ENCODE measurements at regions not wholly inside any gene's neighbourhood (a gene's known extent, or its start where the extent isn't known, plus 50 kb on each side); places are given as distances from the start of the nearest gene placed in this dataset.

DNA sequence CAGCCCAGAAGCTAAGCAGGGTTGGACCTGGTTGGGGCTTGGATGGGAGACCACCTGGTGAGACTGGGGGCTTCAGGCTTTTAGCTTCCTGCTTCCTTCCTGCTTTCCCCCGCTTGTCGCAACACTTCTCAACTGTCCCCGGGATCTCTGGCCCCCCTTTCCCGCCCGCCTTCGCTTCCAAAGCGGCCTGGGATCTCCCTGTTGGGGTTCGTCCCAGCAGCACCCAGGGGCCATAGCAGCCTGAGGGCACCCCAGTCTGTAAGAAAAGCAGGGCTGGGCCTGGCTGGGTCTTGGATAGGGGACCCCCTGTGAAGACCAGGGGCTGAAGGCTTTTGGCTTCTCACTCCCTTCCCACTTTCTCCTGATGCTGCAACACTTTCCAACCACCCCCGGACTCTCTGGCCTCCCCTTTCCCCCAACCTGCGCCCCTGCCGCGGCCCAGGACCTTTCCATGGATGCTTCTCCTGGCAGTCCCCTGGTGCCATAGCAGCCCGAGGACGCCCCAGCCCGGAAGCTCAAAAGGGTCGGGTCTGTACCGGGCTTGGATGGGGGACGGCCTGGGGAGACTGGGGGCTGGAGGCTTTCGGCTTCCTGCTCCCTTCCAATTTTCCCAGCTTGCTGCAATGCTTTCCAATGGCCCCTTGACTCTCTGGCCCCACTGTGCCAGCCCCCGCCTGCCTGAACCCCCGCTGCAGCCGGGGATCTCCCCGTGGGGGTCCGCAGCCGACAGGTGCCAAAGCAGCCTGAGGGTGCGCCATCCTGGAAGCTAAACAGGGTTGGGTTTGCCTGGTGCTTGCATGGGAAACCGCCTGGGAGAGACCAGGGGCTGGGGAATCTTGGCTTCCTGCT lies 2276.2 kb downstream of the TP53TG3F start:
- DNase-seq (ENCODE audit: low read depth), result no peak
- no peak for TF ChIP-seq POLR2A (IDR thresholded peaks at IDR 0.05; ENCODE audit: extremely low read depth, insufficient read length)
- no peak for TF ChIP-seq MAX (IDR thresholded peaks at IDR 0.05; ENCODE audit: low read depth, low read length)
- no peak for TF ChIP-seq MYC (IDR thresholded peaks at IDR 0.05; ENCODE audit: low read depth, low read length)
- TF ChIP-seq, protein P1, sequence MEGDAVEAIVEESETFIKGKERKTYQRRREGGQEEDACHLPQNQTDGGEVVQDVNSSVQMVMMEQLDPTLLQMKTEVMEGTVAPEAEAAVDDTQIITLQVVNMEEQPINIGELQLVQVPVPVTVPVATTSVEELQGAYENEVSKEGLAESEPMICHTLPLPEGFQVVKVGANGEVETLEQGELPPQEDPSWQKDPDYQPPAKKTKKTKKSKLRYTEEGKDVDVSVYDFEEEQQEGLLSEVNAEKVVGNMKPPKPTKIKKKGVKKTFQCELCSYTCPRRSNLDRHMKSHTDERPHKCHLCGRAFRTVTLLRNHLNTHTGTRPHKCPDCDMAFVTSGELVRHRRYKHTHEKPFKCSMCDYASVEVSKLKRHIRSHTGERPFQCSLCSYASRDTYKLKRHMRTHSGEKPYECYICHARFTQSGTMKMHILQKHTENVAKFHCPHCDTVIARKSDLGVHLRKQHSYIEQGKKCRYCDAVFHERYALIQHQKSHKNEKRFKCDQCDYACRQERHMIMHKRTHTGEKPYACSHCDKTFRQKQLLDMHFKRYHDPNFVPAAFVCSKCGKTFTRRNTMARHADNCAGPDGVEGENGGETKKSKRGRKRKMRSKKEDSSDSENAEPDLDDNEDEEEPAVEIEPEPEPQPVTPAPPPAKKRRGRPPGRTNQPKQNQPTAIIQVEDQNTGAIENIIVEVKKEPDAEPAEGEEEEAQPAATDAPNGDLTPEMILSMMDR (IDR thresholded peaks at IDR 0.05; ENCODE audit: low read depth, low read length), result no peak

DNA sequence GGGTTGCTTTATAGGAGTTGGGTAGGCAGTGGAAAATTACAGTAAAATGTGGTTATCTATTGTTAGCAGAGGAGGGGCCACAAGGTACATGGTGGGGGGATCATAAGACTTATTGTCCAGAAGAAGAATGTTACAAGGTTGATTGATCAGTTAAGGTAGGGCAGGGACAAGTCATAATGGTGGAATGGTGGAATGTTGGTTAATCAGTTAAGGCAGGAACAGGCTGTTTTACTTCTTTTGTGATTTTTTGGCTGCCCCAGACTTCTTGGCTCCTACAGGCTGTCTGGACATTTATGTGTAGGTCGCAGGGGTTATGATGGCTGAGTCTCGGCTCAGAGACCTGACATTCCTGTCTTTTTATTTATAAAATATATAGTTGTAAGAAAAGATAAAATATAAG lies 2277.1 kb downstream of the TP53TG3F start:
- no peak for DNase-seq (ENCODE audit: low read depth)
- TF ChIP-seq MYC (IDR thresholded peaks at IDR 0.05; ENCODE audit: low read depth, low read length) (no peak), MAX (IDR thresholded peaks at IDR 0.05; ENCODE audit: low read depth, low read length) (no peak), POLR2A (IDR thresholded peaks at IDR 0.05; ENCODE audit: extremely low read depth, insufficient read length) (no peak)
- TF ChIP-seq, protein P1 (IDR thresholded peaks at IDR 0.05; ENCODE audit: low read depth, low read length), result no peak
- H3K4me3 ChIP-seq (ENCODE audit: low read depth, low read length), result no peak overlapping the region

More for the DNA sequence above, 2276.2 kb downstream of the TP53TG3F start:
- H3K4me3 ChIP-seq (ENCODE audit: low read depth, low read length), result no peak overlapping the region

DNA sequence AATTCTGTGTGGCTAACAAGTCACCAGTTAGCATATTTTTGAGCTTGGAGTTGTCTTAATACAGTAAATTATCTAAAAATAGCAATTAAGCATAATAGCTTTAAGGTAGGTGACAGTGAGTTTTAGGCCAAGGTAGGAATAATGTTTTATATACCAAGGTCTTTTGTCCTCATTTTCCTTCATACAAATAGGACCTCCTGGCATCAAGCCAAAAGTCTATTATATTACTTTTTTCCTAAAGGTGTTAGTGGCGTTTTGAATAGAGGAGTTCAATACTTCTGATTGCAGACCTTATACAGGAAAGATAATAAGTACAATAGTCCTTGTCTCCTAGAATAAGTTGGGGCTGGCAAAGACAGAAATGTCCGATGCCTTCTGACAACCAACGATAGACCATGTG lies 2277.7 kb downstream of the TP53TG3F start:
- no peak for DNase-seq (ENCODE audit: low read depth)
- TF ChIP-seq MAX (IDR thresholded peaks at IDR 0.05; ENCODE audit: low read depth, low read length) (no peak), MYC (IDR thresholded peaks at IDR 0.05; ENCODE audit: low read depth, low read length) (no peak), POLR2A (IDR thresholded peaks at IDR 0.05; ENCODE audit: extremely low read depth, insufficient read length) (no peak)
- TF ChIP-seq, protein P1 (IDR thresholded peaks at IDR 0.05; ENCODE audit: low read depth, low read length), result no peak

DNA sequence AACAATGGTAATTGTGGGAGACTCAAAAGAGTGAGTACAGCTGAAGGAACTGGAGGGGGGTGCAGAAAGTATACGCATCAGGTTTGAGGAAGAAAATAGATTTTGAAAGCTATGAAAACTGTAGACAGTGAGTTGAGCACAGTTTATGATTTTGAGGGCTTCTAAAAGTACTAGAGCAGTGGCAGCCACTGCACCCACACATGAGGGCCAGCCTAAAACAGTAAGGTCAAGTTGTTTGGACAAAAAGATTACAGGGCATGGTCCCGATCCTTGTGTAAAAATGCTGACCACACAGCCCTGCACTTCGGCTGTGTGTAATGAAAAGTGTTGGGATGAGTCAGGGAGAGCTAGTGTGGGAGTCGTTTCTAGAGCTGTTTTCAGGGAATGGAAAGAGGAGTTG lies 2282.1 kb downstream of the TP53TG3F start:
- TF ChIP-seq POLR2A (IDR thresholded peaks at IDR 0.05; ENCODE audit: extremely low read depth, insufficient read length) (no peak), MYC (IDR thresholded peaks at IDR 0.05; ENCODE audit: low read depth, low read length) (no peak), MAX (IDR thresholded peaks at IDR 0.05; ENCODE audit: low read depth, low read length) (no peak)
- TF ChIP-seq, protein P1 (IDR thresholded peaks at IDR 0.05; ENCODE audit: low read depth, low read length), result no peak
- DNase-seq (ENCODE audit: low read depth), result no peak
- no peak overlapping the region for H3K4me3 ChIP-seq (ENCODE audit: low read depth, low read length)

More for the DNA sequence above, 2277.7 kb downstream of the TP53TG3F start:
- H3K4me3 ChIP-seq (ENCODE audit: low read depth, low read length), result no peak overlapping the region

- DNase-seq (ENCODE audit: low read depth), result no peak
- H3K4me3 ChIP-seq (ENCODE audit: low read depth, low read length), result no peak overlapping the region
- TF ChIP-seq, protein P1 (IDR thresholded peaks at IDR 0.05; ENCODE audit: low read depth, low read length), result no peak
- TF ChIP-seq MYC (IDR thresholded peaks at IDR 0.05; ENCODE audit: low read depth, low read length), result no peak
- TF ChIP-seq POLR2A (IDR thresholded peaks at IDR 0.05; ENCODE audit: extremely low read depth, insufficient read length), result no peak
- TF ChIP-seq MAX (IDR thresholded peaks at IDR 0.05; ENCODE audit: low read depth, low read length), result no peak
These were observed 2283.8 kb downstream of the TP53TG3F start for GRCh38 chr16:35743101-35743692.

Measured in NB4 (cell line).